Body of pancreas (tissue), 4 donors: ENCODE measurements at regions not wholly inside any gene's neighbourhood (a gene's known extent, or its start where the extent isn't known, plus 50 kb on each side); places are given as distances from the start of the nearest gene placed in this dataset.

Source experiments
- ATAC-seq: fragments of 150-250 bp; one replicate; pipeline ENCODE4 v1.9.1; 2016
- DNase-seq, 4 donors: peaks; one replicate each; pipeline ENCODE4 v3.0.0-alpha.2; 2019
- H3K27ac ChIP-seq, 4 donors: fragments of 200-600 bp; sonication (generic); 1 replicate in 3 of 4; 2 replicates in 1 of 4; pipeline versions ENCODE4 v1.5.1 to v1.6.1; 2016 to 2019; ENCODE audit warnings: mild to moderate bottlenecking in 1 of 4, mixed read lengths in 1 of 4, moderate library complexity in 1 of 4
- H3K27me3 ChIP-seq, 2 donors: fragments of 200-600 bp; sonication (generic); one replicate each; pipeline ENCODE4 v1.6.0; 2016; ENCODE audit warnings: mild to moderate bottlenecking in 1 of 2
- H3K36me3 ChIP-seq, 2 donors: fragments of 200-600 bp; sonication (generic); replicated peaks in 1 of 2; 2 replicates each; pipeline ENCODE4 v1.5.1; 2016; ENCODE audit warnings: low read depth in 2 of 2; ENCODE audit not compliant: insufficient read depth in 1 of 2
- H3K4me1 ChIP-seq: fragments of 200-600 bp; sonication (generic); one replicate; pipeline ENCODE4 v1.6.0; 2016
- H3K4me3 ChIP-seq, 2 donors: fragments of 200-600 bp; sonication (generic); 1 replicate in 1 of 2; 2 replicates in 1 of 2; pipeline ENCODE4 v1.5.1; 2016 to 2019
- H3K9me3 ChIP-seq, 3 donors: fragments of 200-600 bp; sonication (generic); 1 replicate in 2 of 3; 2 replicates in 1 of 3; pipeline ENCODE4 v1.5.1; 2016
- POLR2A ChIP-seq, 3 donors: fragments of 450-650 bp; IDR thresholded peaks; one replicate each; pipeline ENCODE4 v1.6.1; 2016; ENCODE audit warnings: antibody characterized with exemption in 3 of 3, mild to moderate bottlenecking in 2 of 3
- WGBS, 2 donors: methylation state at CpG; one replicate each; pipeline ENCODE4 v1.1.5; 2017; 5-methylcytosine and 5-hydroxymethylcytosine counted together
- intact Hi-C: fragments of 100-400 bp; cut with DNase I; formaldehyde crosslinking; loops from one replicate; pipeline ENCODE4 v1.15.1; 2023
- TF ChIP-seq, protein P1 (sequence below), 7 experiments: fragments of 450-650 bp in 4 of 7; fragments of 200-600 bp in 3 of 7; sonication (generic) in 3 of 7; IDR thresholded peaks; one replicate each; pipeline ENCODE4 v1.5.1; 2016 to 2019; ENCODE audit warnings: antibody characterized with exemption in 7 of 7

DNA sequence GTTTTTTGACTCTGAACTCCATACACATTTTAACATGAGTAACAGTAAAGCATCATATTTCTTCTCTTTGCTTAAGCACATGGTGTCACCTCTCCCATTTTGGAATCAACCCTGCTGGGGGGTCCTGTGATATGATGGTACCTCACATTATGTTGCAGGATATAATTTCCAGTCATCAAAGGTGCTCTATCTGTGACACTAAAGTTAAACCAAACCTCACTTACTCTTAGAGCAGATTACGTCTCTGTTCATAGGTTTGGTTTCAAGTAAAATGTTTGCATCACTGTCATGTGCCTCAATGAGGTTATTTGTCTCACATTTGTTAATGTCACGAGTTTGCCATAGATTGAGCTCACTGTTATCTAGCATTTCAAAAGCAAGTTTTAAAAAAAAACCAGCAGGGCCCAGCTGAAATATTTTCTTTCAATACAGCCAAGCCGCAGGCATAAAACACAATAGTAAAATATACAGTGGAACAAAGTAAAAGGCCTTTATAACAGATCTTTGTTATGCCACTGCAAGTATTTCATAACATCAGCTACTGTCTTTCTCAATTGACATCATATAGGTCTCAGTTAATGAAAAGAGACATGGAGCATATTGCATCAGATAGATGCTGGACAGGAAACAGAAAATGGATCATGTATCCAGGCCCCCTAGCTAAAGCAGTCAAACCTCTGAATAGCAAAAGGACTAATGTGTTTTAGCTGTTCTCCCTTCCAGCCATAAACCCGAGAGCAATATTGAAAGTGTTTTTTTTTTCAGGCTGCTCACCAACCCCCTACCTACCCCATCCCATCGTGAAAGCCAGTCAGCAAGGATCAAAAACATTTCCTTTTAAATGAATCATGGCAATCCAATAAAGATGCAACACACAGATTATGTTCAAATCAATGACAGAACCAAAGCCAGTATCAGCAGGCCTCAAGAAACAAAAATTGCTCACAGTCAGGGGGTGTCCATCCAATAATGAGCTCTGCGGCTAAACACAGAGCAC is 182.1 kb upstream of the ITGA1 start:
- Histone ChIP-seq H3K4me3 (no peak overlapping the region), H3K9me3 (no peaks in the 10 kb centered on the region)
- 71% methylated on average over 6 of the region's 6 CpGs for WGBS, 2 donors

DNA sequence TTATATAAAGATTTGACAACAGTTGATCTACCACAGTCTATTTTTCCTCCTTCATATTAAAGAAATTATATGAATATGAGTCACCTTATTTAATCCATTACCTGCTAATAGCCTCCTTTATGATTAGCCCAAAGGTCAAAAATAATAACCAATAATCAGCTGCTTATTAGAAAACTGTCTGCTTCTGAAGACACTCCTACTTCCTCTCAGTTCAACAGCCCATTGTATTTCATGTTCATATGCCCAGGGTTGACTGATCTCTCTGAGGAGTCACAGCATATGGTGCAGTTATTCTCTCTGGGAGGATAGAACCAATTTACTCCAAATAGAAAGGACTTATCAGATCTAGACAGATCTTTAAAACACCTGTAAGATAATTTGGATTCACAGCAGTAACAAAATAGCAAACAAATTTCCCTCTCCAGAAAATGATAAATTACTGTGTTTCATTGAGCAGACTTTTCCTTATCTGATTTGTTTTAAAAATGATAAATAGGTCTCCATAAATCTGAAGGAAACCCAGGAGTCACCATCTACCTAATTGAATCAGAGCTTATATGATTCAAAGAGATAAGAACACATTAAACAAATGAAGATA is 180.4 kb upstream of the ITGA1 start:
- no peaks in the 10 kb centered on the region for H3K27me3 ChIP-seq
- TF ChIP-seq, protein P1, sequence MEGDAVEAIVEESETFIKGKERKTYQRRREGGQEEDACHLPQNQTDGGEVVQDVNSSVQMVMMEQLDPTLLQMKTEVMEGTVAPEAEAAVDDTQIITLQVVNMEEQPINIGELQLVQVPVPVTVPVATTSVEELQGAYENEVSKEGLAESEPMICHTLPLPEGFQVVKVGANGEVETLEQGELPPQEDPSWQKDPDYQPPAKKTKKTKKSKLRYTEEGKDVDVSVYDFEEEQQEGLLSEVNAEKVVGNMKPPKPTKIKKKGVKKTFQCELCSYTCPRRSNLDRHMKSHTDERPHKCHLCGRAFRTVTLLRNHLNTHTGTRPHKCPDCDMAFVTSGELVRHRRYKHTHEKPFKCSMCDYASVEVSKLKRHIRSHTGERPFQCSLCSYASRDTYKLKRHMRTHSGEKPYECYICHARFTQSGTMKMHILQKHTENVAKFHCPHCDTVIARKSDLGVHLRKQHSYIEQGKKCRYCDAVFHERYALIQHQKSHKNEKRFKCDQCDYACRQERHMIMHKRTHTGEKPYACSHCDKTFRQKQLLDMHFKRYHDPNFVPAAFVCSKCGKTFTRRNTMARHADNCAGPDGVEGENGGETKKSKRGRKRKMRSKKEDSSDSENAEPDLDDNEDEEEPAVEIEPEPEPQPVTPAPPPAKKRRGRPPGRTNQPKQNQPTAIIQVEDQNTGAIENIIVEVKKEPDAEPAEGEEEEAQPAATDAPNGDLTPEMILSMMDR (IDR thresholded peaks at IDR 0.05), result no peak
- no peak for TF ChIP-seq POLR2A (IDR thresholded peaks at IDR 0.05)
- peaks cover 10% of the 10 kb centered on the region for H3K4me1 ChIP-seq
- no peaks in the 10 kb centered on the region for H3K36me3 ChIP-seq
- H3K4me3 ChIP-seq, result no peak overlapping the region
- DNase-seq (no peak), ATAC-seq (no peak)
- intact Hi-C loops, result no loop called here
- no peak overlapping the region for H3K27ac ChIP-seq
- H3K9me3 ChIP-seq, result no peaks in the 10 kb centered on the region

More for the DNA sequence above, 182.1 kb upstream of the ITGA1 start:
- intact Hi-C loops, result no loop called here
- H3K27ac ChIP-seq, result no peak overlapping the region
- ATAC-seq (no peak), DNase-seq (no peak)
- no peaks in the 10 kb centered on the region for H3K36me3 ChIP-seq
- H3K4me1 ChIP-seq, result peaks cover 10% of the 10 kb centered on the region
- no peaks in the 10 kb centered on the region for H3K27me3 ChIP-seq
- TF ChIP-seq, protein P1 (IDR thresholded peaks at IDR 0.05), result no peak
- no peak for TF ChIP-seq POLR2A (IDR thresholded peaks at IDR 0.05)

GRCh38 chr5:52620315-52620714 is 167.4 kb upstream of the ITGA1 start:
- no peak overlapping the region for H3K27ac ChIP-seq
- ATAC-seq, result no peak
- no peaks in the 10 kb centered on the region for H3K36me3 ChIP-seq
- WGBS, 2 donors, result 50 to 66% methylated on average over 3 of the region's 3 CpGs
- H3K4me3 ChIP-seq, result no peak overlapping the region
- H3K4me1 ChIP-seq, result no peaks in the 10 kb centered on the region
- DNase-seq, result no peak
- no peaks in the 10 kb centered on the region for H3K27me3 ChIP-seq
- intact Hi-C loops, result no loop called here
- TF ChIP-seq, protein P1 (IDR thresholded peaks at IDR 0.05), result no peak
- no peak for TF ChIP-seq POLR2A (IDR thresholded peaks at IDR 0.05)
- no peaks in the 10 kb centered on the region for H3K9me3 ChIP-seq

DNA sequence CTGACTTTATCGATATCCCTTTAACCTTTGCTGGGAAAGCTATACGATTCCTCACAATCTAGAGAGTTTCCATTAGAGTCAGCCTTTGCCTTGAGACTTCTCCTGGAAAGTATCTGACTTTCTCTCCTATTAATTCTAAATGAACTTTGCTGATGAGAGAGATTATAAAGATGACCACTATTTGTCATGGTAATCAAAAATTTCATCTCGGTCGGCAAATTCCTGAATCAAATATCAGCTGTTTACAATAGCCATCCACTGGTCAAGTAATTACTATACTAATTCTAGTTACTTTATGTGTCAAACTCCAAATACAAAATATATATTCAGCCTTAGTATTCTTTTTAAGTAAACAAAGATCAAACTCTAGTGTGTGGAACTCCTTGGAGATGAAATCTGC is 164.4 kb upstream of the ITGA1 start:
- H3K9me3 ChIP-seq, result no peaks in the 10 kb centered on the region
- no peak overlapping the region for H3K4me3 ChIP-seq
- H3K27ac ChIP-seq, result no peak overlapping the region
- intact Hi-C loops, result no loop called here
- 32 to 48% methylated on average over 4 of the region's 4 CpGs for WGBS, 2 donors
- no peaks in the 10 kb centered on the region for H3K4me1 ChIP-seq
- no peaks in the 10 kb centered on the region for H3K36me3 ChIP-seq
- no peaks in the 10 kb centered on the region for H3K27me3 ChIP-seq
- no peak for ATAC-seq
- TF ChIP-seq, protein P1 (IDR thresholded peaks at IDR 0.05), result no peak
- TF ChIP-seq POLR2A (IDR thresholded peaks at IDR 0.05), result no peak
- no peak for DNase-seq
